ENCODE measurements at regions not wholly inside any gene's neighbourhood (a gene's known extent, or its start where the extent isn't known, plus 50 kb on each side); places are given as distances from the start of the nearest gene placed in this dataset.

- no peak for TF ChIP-seq CTCF (IDR thresholded peaks at IDR 0.05; ENCODE audit: insufficient read depth, low read depth, low read length)
- no peak for TF ChIP-seq EZH2 (IDR thresholded peaks at IDR 0.05; ENCODE audit: insufficient read depth, low read length)
These were observed 49.9 kb upstream of the ATP2B2 start for GRCh38 chr3:10555263-10555662.

Measured in astrocyte (in vitro differentiated cells and primary cell).